Medulla oblongata (tissue), 1 donor: ENCODE measurements at regions not wholly inside any gene's neighbourhood (a gene's known extent, or its start where the extent isn't known, plus 50 kb on each side); places are given as distances from the start of the nearest gene placed in this dataset.

Experiments
- DNase-seq: peaks from one replicate; pipeline ENCODE4 v3.0.0-alpha.2; 2015; ENCODE audit errors: extremely low spot score

- DNase-seq, result no peak
These were observed 426.0 kb downstream of the TYW1 start for GRCh38 chr7:67422601-67423000.

DNA sequence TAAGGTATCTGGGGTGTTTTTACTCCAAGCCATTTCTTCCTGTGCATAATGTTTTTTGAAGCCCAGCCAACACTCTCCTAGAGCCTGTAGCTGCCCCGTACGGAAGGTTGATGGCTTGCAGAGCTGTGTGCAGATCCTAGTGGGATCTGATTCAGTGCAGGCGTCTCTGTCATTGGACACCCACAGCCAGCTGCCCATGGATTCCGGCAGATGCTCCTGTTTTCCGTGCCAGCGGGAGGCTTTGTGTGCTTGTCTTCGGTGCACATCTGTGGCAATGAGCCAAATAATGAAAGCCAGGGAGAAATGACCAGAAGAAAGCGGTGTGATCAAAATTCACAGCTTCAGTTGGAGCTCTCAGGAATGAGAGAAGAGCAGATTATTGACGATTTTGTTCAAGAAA lies 426.4 kb downstream of the TYW1 start:
- DNase-seq, result no peak

GRCh38 chr7:67426654-67427053 lies 430.0 kb downstream of the TYW1 start:
- no peak for DNase-seq

DNA sequence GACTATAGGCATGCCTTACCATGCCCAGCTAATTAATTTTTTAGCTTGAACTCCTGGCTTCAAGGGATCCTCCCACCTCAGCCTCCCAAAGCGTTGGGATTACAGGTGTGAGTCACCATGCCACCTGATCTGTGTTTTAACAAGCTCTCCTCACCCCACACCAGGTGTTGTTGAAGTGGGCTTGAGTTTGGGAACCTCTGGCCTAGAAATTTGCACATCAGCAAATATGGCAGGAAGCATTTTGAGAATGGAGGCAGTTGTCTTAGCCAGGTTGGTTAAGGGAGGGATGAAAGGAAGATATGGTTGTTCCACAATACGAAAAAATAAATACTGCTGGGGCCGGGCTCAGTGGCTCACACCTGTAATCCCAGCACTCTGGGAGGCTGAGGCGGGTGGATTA lies 433.1 kb downstream of the TYW1 start:
- DNase-seq, result no peak

GRCh38 chr7:67432536-67433234 lies 436.1 kb downstream of the TYW1 start:
- DNase-seq, result no peak

GRCh38 chr7:67435894-67436535 lies 439.4 kb downstream of the TYW1 start:
- no peak for DNase-seq

DNA sequence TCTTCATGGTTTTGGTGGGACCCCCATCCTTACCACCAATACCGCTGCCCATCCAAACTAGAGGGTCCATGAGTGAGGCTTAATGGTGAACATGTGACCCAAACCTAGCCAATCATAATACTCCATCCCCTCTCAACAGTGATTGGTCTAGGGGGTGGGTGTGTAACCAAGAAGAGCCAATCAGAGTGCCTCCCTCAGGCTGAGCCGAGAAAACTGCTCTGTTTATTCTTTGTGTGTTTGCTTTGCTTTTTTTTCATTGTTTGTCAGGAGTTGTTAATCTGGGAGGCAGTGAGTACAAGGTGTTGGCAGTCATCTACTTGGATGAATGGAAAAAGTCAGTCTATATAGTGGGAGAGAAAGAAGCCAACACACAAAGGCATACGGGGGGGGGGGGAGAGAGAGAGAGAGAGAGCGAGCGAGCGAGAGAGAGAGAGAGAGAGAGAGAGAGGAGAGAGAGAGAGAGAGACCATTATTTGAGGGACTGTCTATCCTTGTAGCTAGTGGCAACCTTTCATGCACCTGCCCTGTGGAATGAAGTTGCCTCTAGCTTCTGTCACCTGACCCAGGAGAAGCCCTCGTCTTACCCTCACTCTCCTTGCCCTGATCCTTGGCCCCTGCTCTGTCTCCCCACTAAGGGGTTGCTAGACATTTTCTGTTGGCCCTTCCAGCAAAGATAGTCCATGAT lies 441.7 kb downstream of the TYW1 start:
- DNase-seq, result no peak

DNA sequence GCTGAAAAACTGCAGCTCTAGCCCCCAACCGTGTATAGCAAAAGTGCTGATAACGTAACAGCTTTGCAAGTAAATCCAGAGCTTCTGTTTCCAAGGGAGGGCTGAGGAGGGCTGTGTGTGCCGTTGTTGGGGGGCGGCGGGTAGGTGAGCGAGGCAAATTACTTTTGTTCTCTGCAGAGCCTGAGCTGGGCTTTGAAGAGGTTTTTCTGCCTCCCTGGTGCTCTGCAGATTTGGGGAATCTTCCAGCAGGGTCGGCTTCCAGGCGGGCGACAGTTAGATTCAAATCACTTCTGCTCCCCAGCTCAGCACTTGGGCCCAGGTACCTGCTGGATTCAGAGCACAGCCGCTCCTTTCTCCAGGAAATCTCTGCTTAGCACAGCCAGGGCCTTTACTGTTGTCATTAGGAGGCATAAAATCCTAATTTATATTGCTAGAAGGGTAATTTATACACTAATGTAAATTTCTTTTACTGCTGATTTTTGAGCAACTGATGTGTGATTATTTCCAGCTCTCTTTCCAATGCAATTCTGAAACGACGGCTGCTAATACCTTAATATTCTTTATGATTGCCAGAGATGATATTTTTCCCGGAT lies 442.4 kb downstream of the TYW1 start:
- DNase-seq, result no peak

DNA sequence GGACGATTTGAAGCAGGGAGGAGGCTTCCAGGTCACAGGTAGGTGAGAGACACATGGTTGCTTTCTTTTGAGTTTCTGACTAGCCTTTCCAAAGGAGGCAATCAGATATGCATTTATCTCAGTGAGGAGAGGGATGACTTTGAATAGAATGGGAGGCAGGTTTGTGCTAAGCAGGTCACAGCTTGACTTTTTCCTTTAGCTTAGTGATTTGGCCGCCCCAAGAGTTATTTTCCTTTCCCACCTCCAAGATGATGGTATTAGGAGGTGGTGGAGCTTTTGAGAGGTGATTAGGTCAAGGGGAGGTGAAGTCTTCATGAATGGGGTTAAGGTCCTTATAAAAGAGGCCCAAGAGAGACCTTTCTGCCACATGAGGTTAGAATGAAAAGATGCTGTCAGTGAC lies 443.7 kb downstream of the TYW1 start:
- DNase-seq, result no peak

DNA sequence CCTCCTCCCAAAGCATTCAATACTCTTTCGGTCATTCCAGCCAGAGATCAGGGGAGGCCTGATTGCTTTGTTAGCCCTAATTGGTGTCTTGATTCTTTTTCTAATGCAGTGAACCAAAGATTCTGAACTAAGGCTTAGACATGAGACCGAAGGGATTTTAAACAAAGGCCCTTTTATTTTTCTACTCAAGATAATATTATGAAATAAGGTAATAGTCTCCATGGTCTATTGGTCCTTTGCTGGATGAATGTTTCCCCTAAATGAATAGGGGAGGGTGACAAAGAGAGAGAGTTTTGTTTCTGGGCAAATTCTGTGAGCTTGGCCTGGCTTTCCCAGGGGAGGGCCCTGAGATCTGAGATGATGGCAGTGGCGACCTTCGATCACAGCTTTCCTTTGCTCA lies 449.1 kb downstream of the TYW1 start:
- no peak for DNase-seq

GRCh38 chr7:67447297-67447696 lies 450.7 kb downstream of the TYW1 start:
- DNase-seq, result no peak

DNA sequence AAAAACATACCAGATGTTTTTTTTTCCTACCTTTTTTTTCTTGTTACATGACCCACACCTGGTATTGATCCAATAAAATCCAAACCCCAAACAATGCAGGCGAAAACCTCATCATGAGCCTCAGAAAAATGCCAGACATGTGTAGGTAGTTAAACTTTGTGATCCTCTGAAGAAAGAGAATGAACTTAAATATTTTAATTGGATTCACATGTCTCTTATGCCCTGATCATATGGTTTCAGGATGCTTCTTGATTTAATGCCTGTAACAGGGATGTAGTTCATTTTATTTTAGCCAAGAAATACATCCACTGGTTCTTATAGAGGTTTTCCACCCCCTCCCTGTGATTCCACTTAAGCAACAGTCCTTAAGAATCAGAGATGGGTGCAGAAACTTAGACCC lies 451.6 kb downstream of the TYW1 start:
- no peak for DNase-seq

- no peak for DNase-seq
These were observed 453.5 kb downstream of the TYW1 start for GRCh38 chr7:67450171-67450570.

GRCh38 chr7:67451306-67451705 lies 454.7 kb downstream of the TYW1 start:
- no peak for DNase-seq

GRCh38 chr7:67452516-67453026 lies 455.9 kb downstream of the TYW1 start:
- DNase-seq, result no peak

DNA sequence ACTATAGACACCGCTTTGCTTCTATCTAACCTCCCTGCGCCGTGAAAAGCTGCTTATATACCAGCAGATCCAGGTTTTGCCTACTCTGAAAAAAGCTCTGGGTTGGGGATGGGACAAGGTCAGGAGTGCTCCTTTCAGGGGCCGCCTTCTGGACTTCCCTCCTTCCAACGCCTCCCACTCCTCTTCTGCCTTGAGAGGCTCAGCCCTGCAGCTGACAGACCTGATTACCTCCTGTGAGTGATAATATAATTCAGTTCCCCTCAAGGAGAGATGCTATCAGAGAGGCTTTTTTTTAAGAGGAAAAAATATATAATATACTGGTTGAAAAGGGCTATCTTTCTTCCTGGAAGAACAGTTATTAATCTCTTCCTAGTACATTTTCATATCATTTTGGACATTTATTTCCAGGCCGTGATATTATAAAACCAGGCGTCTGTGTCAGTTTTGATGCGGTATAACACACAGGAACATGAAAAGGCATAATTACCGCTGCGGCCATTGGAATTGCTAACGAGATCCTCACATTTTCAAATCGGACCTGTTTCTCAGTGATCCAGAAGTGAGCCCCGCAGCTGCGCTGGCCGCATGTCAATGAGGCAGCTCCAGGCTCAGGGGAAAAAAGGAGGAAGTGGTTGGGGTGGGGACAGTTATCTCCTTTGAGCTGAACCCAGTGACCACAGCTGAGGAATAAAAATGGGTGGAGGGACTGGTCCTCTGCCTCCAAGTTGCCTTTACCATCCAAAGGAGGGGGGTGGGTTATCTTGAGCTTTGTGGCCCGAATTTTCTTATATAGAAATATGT lies 457.1 kb downstream of the TYW1 start:
- DNase-seq, result no peak

GRCh38 chr7:67455508-67455907 lies 458.9 kb downstream of the TYW1 start:
- DNase-seq, result no peak

GRCh38 chr7:67462781-67463191 lies 466.2 kb downstream of the TYW1 start:
- DNase-seq, result peak; percentile 15

GRCh38 chr7:67463316-67463715 lies 466.7 kb downstream of the TYW1 start:
- DNase-seq, result no peak

DNA sequence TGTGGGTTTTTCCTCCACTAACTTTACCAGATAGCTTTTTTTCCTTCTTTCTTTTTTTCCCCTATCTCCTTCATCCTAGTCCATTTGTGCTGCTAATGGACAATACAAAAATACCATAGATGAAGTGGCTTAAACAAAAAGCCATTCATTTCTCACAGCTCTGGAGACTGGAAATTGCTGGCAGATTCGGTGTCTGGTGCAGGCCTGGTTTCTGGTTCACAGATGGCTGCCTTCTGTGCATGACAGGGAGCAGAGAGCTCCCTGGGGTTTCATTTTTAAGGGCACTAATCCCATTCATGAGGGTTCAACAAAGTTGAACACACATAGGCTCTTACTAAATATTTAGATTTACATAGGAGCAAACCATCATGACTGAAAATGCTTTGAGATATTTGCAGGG lies 467.4 kb downstream of the TYW1 start:
- peak; percentile 41 for DNase-seq

DNA sequence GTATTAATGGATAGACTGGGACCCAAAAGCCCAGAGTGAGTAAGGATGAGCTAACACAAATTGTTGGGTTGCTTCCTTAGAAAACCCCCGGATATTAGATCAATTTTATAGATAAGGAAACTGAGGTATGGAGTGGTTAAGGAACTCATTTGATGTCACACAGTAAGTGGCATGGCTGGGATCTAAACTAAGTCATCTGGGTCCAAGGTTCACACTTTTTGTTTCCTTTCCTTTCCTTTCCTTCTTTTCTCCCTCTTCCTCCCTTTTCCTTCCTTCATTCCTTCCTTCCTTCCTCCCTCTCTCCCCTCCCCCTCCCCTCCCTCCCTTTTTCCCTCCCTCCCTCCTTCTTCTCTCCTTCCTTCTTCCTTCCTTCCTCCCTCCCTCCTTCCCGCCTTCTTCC lies 469.5 kb downstream of the TYW1 start:
- no peak for DNase-seq
